Urinary bladder (tissue), 3 donors: ENCODE measurements at regions not wholly inside any gene's neighbourhood (a gene's known extent, or its start where the extent isn't known, plus 50 kb on each side); places are given as distances from the start of the nearest gene placed in this dataset.
"Not testable (repeated sequence)": the region's sequence is repeated elsewhere in the genome, so short reads cannot be mapped to it uniquely, and the experiment has no call there.

Experiments used
- DNase-seq: peaks from one replicate; pipeline ENCODE4 v3.0.0-alpha.2; 2015; ENCODE audit errors: extremely low spot score
- H3K27ac ChIP-seq: one replicate; pipeline ENCODE4 v1.5.1; 2013; ENCODE audit warnings: low read depth, mild to moderate bottlenecking, moderate library complexity
- H3K36me3 ChIP-seq: one replicate; pipeline ENCODE4 v1.6.1; 2013; ENCODE audit warnings: mild to moderate bottlenecking, moderate library complexity; ENCODE audit not compliant: insufficient read depth
- H3K4me1 ChIP-seq: one replicate; pipeline ENCODE4 v1.6.1; 2013; ENCODE audit warnings: mild to moderate bottlenecking, moderate library complexity; ENCODE audit not compliant: insufficient read depth
- H3K4me3 ChIP-seq: one replicate; pipeline ENCODE4 v1.5.1; 2013; ENCODE audit warnings: low read depth, low read length
- WGBS: extraction: QIAGEN DNeasy Blood & Tissue Kit; methylation state at CpG from one replicate; pipeline ENCODE4 v1.1.7; 2013; 5-methylcytosine and 5-hydroxymethylcytosine counted together
- donor health status: healthy with polysubstance abuse.
- donor health status: healthy.

- H3K27ac ChIP-seq, result no peak overlapping the region
- H3K4me1 ChIP-seq, result no peaks in the 10 kb centered on the region
These were observed 82.1 kb downstream of the MRPL14 start for GRCh38 chr6:44044940-44045671.

GRCh38 chr6:44044154-44044539 lies 83.1 kb downstream of the MRPL14 start:
- no peak for DNase-seq
- H3K4me3 ChIP-seq, result no peak overlapping the region
- 60% methylated on average over 6 of the region's 6 CpGs for WGBS
- no peaks in the 10 kb centered on the region for H3K4me1 ChIP-seq
- H3K36me3 ChIP-seq, result no peaks in the 10 kb centered on the region
- no peak overlapping the region for H3K27ac ChIP-seq

More at GRCh38 chr6:44044940-44045671, 82.1 kb downstream of the MRPL14 start:
- H3K36me3 ChIP-seq, result no peaks in the 10 kb centered on the region
- no peak overlapping the region for H3K4me3 ChIP-seq
- no peak for DNase-seq
- 90% methylated on average over 2 of the region's 2 CpGs for WGBS

GRCh38 chr6:44043479-44044153 lies 83.6 kb downstream of the MRPL14 start:
- H3K27ac ChIP-seq, result no peak overlapping the region
- no peak overlapping the region for H3K4me3 ChIP-seq
- 50% methylated on average over 2 of the region's 2 CpGs for WGBS
- DNase-seq, result no peak
- no peaks in the 10 kb centered on the region for H3K36me3 ChIP-seq
- H3K4me1 ChIP-seq, result no peaks in the 10 kb centered on the region

DNA sequence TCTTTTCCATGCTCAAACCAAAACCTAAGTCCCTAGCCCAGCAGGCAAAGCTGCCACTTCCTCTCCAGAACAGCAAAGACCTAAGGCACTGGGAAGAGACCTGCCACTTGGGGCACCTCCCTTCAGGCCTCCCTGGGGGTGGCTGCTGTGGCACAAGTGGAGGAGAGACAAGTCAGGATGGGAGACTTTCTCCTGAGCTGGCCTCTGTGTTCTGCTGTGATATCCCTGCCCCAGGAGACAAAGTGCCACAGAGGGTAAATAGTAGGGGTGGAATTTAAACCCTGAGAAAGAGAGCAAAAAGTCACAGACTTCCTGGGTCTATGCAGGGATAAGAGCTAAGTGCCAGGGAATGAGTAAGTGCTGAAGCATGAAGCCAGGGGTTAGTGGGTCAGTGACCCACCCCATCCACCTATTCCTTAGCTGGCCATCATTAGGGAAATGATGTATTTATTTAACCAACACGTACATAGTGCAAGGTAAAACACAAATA lies 84.2 kb downstream of the MRPL14 start:
- no peak overlapping the region for H3K27ac ChIP-seq
- no peak for DNase-seq

GRCh38 chr6:44042261-44042988 lies 84.8 kb downstream of the MRPL14 start:
- no peak overlapping the region for H3K27ac ChIP-seq
- no peaks in the 10 kb centered on the region for H3K4me1 ChIP-seq

More for the DNA sequence above, 84.2 kb downstream of the MRPL14 start:
- Histone ChIP-seq H3K4me3 (no peak overlapping the region), H3K4me1 (no peaks in the 10 kb centered on the region), H3K36me3 (no peaks in the 10 kb centered on the region)
- 58% methylated on average over 1 of the region's 1 CpG for WGBS

DNA sequence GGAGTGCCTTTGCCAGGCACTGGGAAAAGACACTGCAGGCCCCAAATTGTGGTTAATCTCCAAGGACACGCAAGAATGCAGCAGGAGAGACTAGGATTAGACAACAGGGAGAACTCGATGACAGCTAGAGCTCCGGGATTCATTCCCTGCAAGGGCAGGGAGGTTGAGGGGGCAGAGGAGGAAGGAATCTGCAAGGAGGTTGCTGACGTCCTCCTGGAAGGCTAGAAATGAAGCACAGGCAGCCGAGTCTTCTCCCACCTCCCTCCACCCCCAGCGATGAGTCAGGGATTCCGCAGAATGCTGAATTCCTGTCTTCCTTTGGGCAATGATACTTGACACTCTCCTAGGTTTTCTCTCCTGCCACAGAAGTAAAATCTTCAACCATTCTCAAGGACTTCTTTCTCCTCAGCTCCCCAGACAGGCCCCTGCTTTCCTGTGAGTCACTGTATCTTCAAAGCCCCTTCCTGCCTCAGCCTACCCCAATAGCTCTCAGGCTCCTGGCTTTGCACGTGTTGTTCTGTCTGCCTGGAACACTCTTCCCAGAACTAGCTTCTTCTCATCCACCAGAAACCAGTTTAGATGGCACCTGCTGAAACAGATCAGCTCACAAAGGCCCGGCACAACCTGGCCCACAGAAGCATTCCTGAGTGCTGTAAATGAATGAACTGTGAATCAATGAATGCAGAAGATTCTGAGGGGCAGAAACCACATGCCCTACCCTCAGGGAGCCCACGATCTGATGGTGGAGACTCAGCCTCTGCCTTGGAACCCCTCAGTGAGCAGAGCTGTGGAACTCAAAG lies 85.6 kb downstream of the MRPL14 start:
- Histone ChIP-seq H3K36me3 (no peaks in the 10 kb centered on the region), H3K4me3 (no peak overlapping the region), H3K4me1 (no peaks in the 10 kb centered on the region), H3K27ac (no peak overlapping the region)
- WGBS, result 37% methylated on average over 10 of the region's 10 CpGs
- DNase-seq, result no peak

More at GRCh38 chr6:44042261-44042988, 84.8 kb downstream of the MRPL14 start:
- WGBS, result 90% methylated on average over 4 of the region's 4 CpGs
- H3K36me3 ChIP-seq, result no peaks in the 10 kb centered on the region
- H3K4me3 ChIP-seq, result no peak overlapping the region
- no peak for DNase-seq

GRCh38 chr6:44040786-44041185 lies 86.5 kb downstream of the MRPL14 start:
- 79% methylated on average over 4 of the region's 4 CpGs for WGBS
- DNase-seq, result no peak
- Histone ChIP-seq H3K4me3 (no peak overlapping the region), H3K4me1 (no peaks in the 10 kb centered on the region), H3K27ac (no peak overlapping the region), H3K36me3 (no peaks in the 10 kb centered on the region)

GRCh38 chr6:44039839-44040350 lies 87.4 kb downstream of the MRPL14 start:
- WGBS, result 94% methylated on average over 7 of the region's 7 CpGs
- no peak for DNase-seq

GRCh38 chr6:44039191-44039719 lies 88.0 kb downstream of the MRPL14 start:
- DNase-seq, result no peak
- Histone ChIP-seq H3K4me1 (no peaks in the 10 kb centered on the region), H3K27ac (no peak overlapping the region), H3K4me3 (no peak overlapping the region), H3K36me3 (no peaks in the 10 kb centered on the region)
- WGBS, result 95% methylated on average over 6 of the region's 6 CpGs

More at GRCh38 chr6:44039839-44040350, 87.4 kb downstream of the MRPL14 start:
- Histone ChIP-seq H3K4me1 (no peaks in the 10 kb centered on the region), H3K4me3 (no peak overlapping the region), H3K27ac (no peak overlapping the region), H3K36me3 (no peaks in the 10 kb centered on the region)

DNA sequence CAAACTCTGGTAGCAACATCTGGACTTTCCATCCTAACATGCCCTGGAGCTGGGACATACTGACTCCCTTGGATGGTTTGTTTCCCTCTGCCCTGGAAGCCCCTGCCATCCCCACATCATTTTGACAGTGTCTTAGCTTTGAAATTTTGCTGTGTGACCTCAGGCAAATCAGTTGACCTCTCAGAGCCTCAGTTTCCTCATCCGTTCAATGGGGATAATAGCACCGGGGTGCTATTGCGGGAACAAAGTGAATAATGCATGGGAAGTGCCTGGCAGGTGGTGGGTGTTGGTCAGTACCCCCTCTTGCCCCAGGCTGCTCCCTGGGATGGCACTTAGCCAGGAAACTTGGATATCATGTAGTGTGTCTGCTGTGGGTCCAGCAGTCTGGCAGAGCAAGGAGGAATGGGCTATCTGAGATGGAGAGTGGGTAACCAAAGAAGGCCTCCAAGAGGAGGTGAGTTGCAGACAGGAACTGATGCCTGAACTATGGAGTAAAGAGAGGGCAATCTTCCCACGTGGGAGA lies 88.6 kb downstream of the MRPL14 start:
- Histone ChIP-seq H3K27ac (no peak overlapping the region), H3K4me1 (no peaks in the 10 kb centered on the region), H3K4me3 (no peak overlapping the region), H3K36me3 (no peaks in the 10 kb centered on the region)
- DNase-seq, result no peak
- WGBS, result 88% methylated on average over 4 of the region's 4 CpGs

- 96% methylated on average over 13 of the region's 13 CpGs for WGBS
- no peak overlapping the region for H3K4me3 ChIP-seq
- no peaks in the 10 kb centered on the region for H3K36me3 ChIP-seq
- no peaks in the 10 kb centered on the region for H3K4me1 ChIP-seq
- no peak for DNase-seq
- H3K27ac ChIP-seq, result no peak overlapping the region
These were observed 89.3 kb downstream of the MRPL14 start for GRCh38 chr6:44037847-44038542.

DNA sequence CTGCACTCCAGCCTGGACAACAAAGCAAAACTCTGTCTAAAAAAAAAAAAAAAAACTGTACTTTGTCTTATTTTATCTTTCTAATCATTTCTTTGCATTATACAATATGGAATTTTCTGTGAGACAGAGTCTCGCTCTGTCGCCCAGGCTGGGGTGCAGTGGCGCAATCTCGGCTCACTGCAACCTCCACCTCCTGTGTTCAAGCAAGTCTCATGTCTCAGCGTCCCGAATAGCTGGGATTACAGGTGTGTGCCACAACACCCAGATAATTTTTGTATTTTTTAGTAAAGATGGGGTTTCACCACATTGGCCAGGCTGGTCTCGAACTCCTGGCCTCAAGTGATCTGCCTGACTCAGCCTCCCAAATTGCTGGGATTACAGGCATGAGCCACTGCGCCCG lies 90.0 kb downstream of the MRPL14 start:
- WGBS, result 96% methylated on average over 9 of the region's 9 CpGs

More for the DNA sequence above, 90.0 kb downstream of the MRPL14 start:
- not testable (repeated sequence) for DNase-seq, H3K36me3 ChIP-seq, H3K27ac ChIP-seq, H3K4me1 ChIP-seq, H3K4me3 ChIP-seq
